ENCODE measurements at regions not wholly inside any gene's neighbourhood (a gene's known extent, or its start where the extent isn't known, plus 50 kb on each side); places are given as distances from the start of the nearest gene placed in this dataset.

- TF ChIP-seq FOXM1 (IDR thresholded peaks at IDR 0.05; ENCODE audit: borderline replicate concordance) (no peak), TARDBP (IDR thresholded peaks at IDR 0.05) (no peak), ARNT (IDR thresholded peaks at IDR 0.05) (no peak), SUZ12 (IDR thresholded peaks at IDR 0.05) (no peak), L3MBTL2 (conservative IDR thresholded peaks at IDR 0.05) (no peak), FOXA1 (IDR thresholded peaks at IDR 0.05) (no peak), SP1 (IDR thresholded peaks at IDR 0.05) (no peak), HDGF (IDR thresholded peaks at IDR 0.05; ENCODE audit: borderline replicate concordance) (no peak), ELF4 (IDR thresholded peaks at IDR 0.05) (no peak), LEF1 (IDR thresholded peaks at IDR 0.05; ENCODE audit: borderline replicate concordance) (no peak), FOXK2 (IDR thresholded peaks at IDR 0.05) (no peak), BHLHE40 (IDR thresholded peaks at IDR 0.05; ENCODE audit: borderline replicate concordance) (no peak), NFRKB (IDR thresholded peaks at IDR 0.05) (no peak)
- TF ChIP-seq, protein P1, sequence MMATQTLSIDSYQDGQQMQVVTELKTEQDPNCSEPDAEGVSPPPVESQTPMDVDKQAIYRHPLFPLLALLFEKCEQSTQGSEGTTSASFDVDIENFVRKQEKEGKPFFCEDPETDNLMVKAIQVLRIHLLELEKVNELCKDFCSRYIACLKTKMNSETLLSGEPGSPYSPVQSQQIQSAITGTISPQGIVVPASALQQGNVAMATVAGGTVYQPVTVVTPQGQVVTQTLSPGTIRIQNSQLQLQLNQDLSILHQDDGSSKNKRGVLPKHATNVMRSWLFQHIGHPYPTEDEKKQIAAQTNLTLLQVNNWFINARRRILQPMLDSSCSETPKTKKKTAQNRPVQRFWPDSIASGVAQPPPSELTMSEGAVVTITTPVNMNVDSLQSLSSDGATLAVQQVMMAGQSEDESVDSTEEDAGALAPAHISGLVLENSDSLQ (IDR thresholded peaks at IDR 0.05): no peak
Measured at GRCh38 chr6:144630857-144631256, 345.7 kb downstream of the UTRN start.
